OCI-LY7 (cell line): ENCODE measurements at regions not wholly inside any gene's neighbourhood (a gene's known extent, or its start where the extent isn't known, plus 50 kb on each side); places are given as distances from the start of the nearest gene placed in this dataset.

Experiments used
- BruUV-seq: library from RNA; stranded (reverse); fragments of 400-500 nt; replicated peaks from 2 replicates; lab custom pipeline; 2021; lab: Mats Ljungman, UMichigan
- CTCF ChIA-PET: fragments of 300-600 bp; sonication (Branson Sonifier 250); formaldehyde crosslinking; loops from one replicate; lab custom pipeline; 2022; ENCODE audit warnings: antibody characterized with exemption; ENCODE audit not compliant: unreplicated experiment; lab: Charles Lee
- POLR2A ChIA-PET: fragments of 300-600 bp; sonication (Branson Sonifier 250); formaldehyde crosslinking; loops from one replicate; lab custom pipeline; 2022; ENCODE audit warnings: antibody characterized with exemption; lab: Charles Lee
- DNase-seq: peaks from one replicate; pipeline ENCODE4 v3.0.0-alpha.2; 2015; ENCODE audit warnings: low spot score
- H2AFZ ChIP-seq: fragments of 200-600 bp; sonication (generic), shearing (Covaris generic); 2 replicates; pipeline ENCODE4 v1.6.1; 2014; ENCODE audit warnings: mild to moderate bottlenecking, antibody characterized with exemption, low read length, moderate library complexity
- H3K27ac ChIP-seq: fragments of 200-600 bp; sonication (generic); 2 replicates; pipeline ENCODE4 v1.5.1; 2014; ENCODE audit warnings: mixed run types, low read depth, mild to moderate bottlenecking, moderate library complexity, low read length, inconsistent platforms; ENCODE audit not compliant: poor library complexity, severe bottlenecking
- H3K36me3 ChIP-seq: fragments of 200-600 bp; sonication (generic); 2 replicates; pipeline ENCODE4 v1.6.1; 2014; ENCODE audit warnings: mild to moderate bottlenecking, antibody characterized with exemption, low read length, moderate library complexity, mixed read lengths; ENCODE audit not compliant: insufficient read depth
- H3K4me1 ChIP-seq: fragments of 200-600 bp; sonication (generic); 2 replicates; pipeline ENCODE4 v1.5.1; 2014; ENCODE audit warnings: mild to moderate bottlenecking, low read length; ENCODE audit not compliant: insufficient read depth, poor library complexity, severe bottlenecking
- H3K4me2 ChIP-seq: fragments of 200-600 bp; sonication (generic); 2 replicates; pipeline ENCODE4 v1.6.1; 2014; ENCODE audit warnings: mild to moderate bottlenecking, low read length
- H3K4me3 ChIP-seq: fragments of 200-600 bp; sonication (generic); 2 replicates; pipeline ENCODE4 v1.5.1; 2014; ENCODE audit warnings: mild to moderate bottlenecking, low read depth, low read length; ENCODE audit not compliant: poor library complexity, severe bottlenecking
- H3K79me2 ChIP-seq: fragments of 200-600 bp; sonication (generic); 2 replicates; pipeline ENCODE4 v1.6.1; 2016; ENCODE audit warnings: low read depth, mild to moderate bottlenecking, low read length, moderate library complexity, mixed read lengths; ENCODE audit not compliant: insufficient read depth
- H3K9me2 ChIP-seq: fragments of 200-600 bp; sonication (generic); 2 replicates; pipeline ENCODE4 v1.6.1; 2016; ENCODE audit warnings: mild to moderate bottlenecking, low read length, mixed read lengths; ENCODE audit not compliant: insufficient read depth
- H3K9me3 ChIP-seq: fragments of 200-600 bp; sonication (generic); 2 replicates; pipeline ENCODE4 v1.6.1; 2014; ENCODE audit warnings: mild to moderate bottlenecking, mixed run types, low read length, mixed read lengths
- H4K20me1 ChIP-seq: fragments of 200-600 bp; sonication (generic); 2 replicates; pipeline ENCODE4 v1.6.1; 2014; ENCODE audit warnings: mild to moderate bottlenecking, antibody characterized with exemption, low read length, moderate library complexity, mixed read lengths; ENCODE audit not compliant: insufficient read depth
- CTCF ChIP-seq: fragments of 200-600 bp; sonication (generic); conservative IDR thresholded peaks from 2 replicates; pipeline ENCODE4 v1.5.1; 2014; ENCODE audit warnings: mild to moderate bottlenecking, antibody characterized with exemption, low read length, moderate library complexity, mixed read lengths
- EZH2phosphoT487 ChIP-seq: fragments of 200-600 bp; sonication (generic); IDR thresholded peaks from 2 replicates; pipeline ENCODE4 v1.6.1; 2018; ENCODE audit warnings: low read depth, borderline replicate concordance, mild to moderate bottlenecking, mixed run types, antibody characterized with exemption, low read length, moderate library complexity, mixed read lengths
- intact Hi-C: fragments of 100-400 bp; cut with micrococcal nuclease; formaldehyde crosslinking; loops from one replicate; pipeline ENCODE4 v1.10.0; 2022; ENCODE audit not compliant: unreplicated experiment

GRCh38 chr5:145701404-145701803 is 133.7 kb downstream of the PRELID2 start:
- no peaks in the 10 kb centered on the region for H3K4me1 ChIP-seq
- no TSS peak for BruUV-seq
- no peaks in the 10 kb centered on the region for H3K9me2 ChIP-seq
- intact Hi-C loops = no loop called here
- H2AFZ ChIP-seq = no peak overlapping the region
- no peak overlapping the region for H3K4me2 ChIP-seq
- no peak for TF ChIP-seq EZH2phosphoT487
- no peak for TF ChIP-seq CTCF
- H3K79me2 ChIP-seq = no peaks in the 10 kb centered on the region
- H3K9me3 ChIP-seq = no peaks in the 10 kb centered on the region
- no peaks in the 10 kb centered on the region for H3K36me3 ChIP-seq
- no peak overlapping the region for H3K4me3 ChIP-seq
- no peak for DNase-seq
- CTCF ChIA-PET = no interaction called here
- H3K27ac ChIP-seq = no peak overlapping the region
- POLR2A ChIA-PET = no interaction called here
- no peaks in the 10 kb centered on the region for H4K20me1 ChIP-seq

GRCh38 chr5:145699846-145700245 is 135.3 kb downstream of the PRELID2 start:
- intact Hi-C loops = loop anchor here (5.0 kb wide), 1 partner anchor 127 kb away; no protein-coding TSS in a partner anchor
- no peaks in the 10 kb centered on the region for H3K79me2 ChIP-seq
- H2AFZ ChIP-seq = no peak overlapping the region
- BruUV-seq = no TSS peak
- H3K9me2 ChIP-seq = no peaks in the 10 kb centered on the region
- no peaks in the 10 kb centered on the region for H3K4me1 ChIP-seq
- no peak overlapping the region for H3K4me2 ChIP-seq
- TF ChIP-seq CTCF (no peak), EZH2phosphoT487 (no peak)
- no peaks in the 10 kb centered on the region for H3K9me3 ChIP-seq
- POLR2A ChIA-PET = interaction anchor here (0.5 to 0.7 kb wide), 2 partner anchors 134 to 1880 kb away, joined by 3 read pairs; no protein-coding TSS in a partner anchor
- CTCF ChIA-PET = interaction anchor here (0.8 kb wide), 1 partner anchor 17 kb away, joined by 3 read pairs; no protein-coding TSS in a partner anchor
- H3K36me3 ChIP-seq = no peaks in the 10 kb centered on the region
- H4K20me1 ChIP-seq = no peaks in the 10 kb centered on the region
- no peak for DNase-seq
- H3K4me3 ChIP-seq = no peak overlapping the region
- H3K27ac ChIP-seq = no peak overlapping the region

- no peak overlapping the region for H3K4me2 ChIP-seq
- ChIA-PET POLR2A (interaction anchor here (0.7 to 0.8 kb wide), 2 partner anchors 11 to 16 kb away, joined by 3 read pairs; no protein-coding TSS in a partner anchor), CTCF (no interaction called here)
- 0 out of 2 replicates have a peak overlapping the region, but pooled peaks have one; percentile 8 for H2AFZ ChIP-seq
- H3K9me3 ChIP-seq = no peaks in the 10 kb centered on the region
- H3K36me3 ChIP-seq = no peaks in the 10 kb centered on the region
- no peak overlapping the region for H3K4me3 ChIP-seq
- no peak for TF ChIP-seq EZH2phosphoT487
- peak; percentile 76 for TF ChIP-seq CTCF
- BruUV-seq = no TSS peak
- no peaks in the 10 kb centered on the region for H3K79me2 ChIP-seq
- H3K9me2 ChIP-seq = no peaks in the 10 kb centered on the region
- H4K20me1 ChIP-seq = no peaks in the 10 kb centered on the region
- no peaks in the 10 kb centered on the region for H3K4me1 ChIP-seq
- intact Hi-C loops = loop anchor here (5.0 kb wide), 1 partner anchor 130 kb away; no protein-coding TSS in a partner anchor
- DNase-seq = peak; percentile 34
- no peak overlapping the region for H3K27ac ChIP-seq
These were observed 137.7 kb downstream of the PRELID2 start for GRCh38 chr5:145697251-145697990.
